Femur (tissue), 1 donor: ENCODE measurements at regions not wholly inside any gene's neighbourhood (a gene's known extent, or its start where the extent isn't known, plus 50 kb on each side); places are given as distances from the start of the nearest gene placed in this dataset.
"Not testable (repeated sequence)": the region's sequence is repeated elsewhere in the genome, so short reads cannot be mapped to it uniquely, and the experiment has no call there.

Source experiments
- DNase-seq: peaks from one replicate; pipeline ENCODE4 v3.0.0-alpha.2; 2017

DNA sequence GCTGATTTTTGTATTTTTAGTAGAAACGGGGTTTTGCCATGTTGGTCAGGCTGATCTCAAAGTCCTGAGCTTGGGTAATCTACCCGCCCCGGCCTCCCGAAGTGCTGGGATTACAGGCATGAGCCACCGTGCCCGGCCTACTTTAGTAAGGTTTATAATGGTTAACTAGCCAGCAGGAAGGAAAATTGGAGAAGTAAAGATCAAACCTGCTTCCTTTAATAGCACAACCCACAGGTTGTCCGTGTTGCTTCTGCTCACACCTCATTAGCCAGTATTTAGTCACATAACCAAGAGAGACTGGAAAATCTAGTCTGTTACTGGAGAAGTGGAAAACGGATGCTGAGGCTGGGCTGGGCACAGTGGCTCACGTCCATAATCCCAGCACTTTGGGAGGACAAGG is 51.9 kb upstream of the TBL1XR1 start:
- no peak for DNase-seq

DNA sequence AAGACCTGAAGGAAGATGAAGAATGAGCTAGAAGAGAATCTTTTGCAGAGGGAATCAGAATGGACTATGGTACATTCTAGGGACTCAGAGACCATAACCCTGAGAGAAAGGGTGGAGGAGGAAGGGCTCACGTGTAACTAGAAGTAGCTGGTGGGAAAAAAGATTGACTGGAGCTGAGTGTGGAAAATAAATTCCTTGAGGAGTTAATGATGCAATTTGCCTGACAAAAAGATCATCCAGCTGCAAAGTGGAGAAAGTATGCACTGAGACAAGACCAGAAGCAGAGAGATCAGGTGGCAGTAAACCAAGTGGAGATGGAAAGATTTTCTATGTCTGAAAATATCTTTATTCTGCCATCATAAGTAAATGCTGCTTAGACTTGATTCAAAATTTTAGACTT is 52.9 kb upstream of the TBL1XR1 start:
- DNase-seq = no peak

DNA sequence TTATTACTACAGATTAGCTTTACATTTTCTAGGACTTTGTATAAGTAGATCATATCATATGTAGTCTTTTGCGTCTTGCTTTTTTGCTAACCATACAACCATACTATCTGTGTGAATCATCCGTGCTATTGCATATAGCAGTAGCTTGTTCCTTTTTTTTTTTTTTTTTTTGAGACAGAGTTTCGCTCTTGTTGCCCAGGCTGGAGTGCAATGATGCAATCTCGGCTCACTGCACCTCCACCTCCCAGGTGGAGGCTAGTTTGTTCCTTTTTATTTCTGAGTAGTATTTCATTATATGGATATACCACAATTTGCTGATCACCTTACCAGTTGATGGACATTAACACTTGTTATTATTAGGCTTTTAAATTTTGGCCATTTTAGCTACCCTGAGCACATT is 54.5 kb upstream of the TBL1XR1 start:
- no peak for DNase-seq

DNA sequence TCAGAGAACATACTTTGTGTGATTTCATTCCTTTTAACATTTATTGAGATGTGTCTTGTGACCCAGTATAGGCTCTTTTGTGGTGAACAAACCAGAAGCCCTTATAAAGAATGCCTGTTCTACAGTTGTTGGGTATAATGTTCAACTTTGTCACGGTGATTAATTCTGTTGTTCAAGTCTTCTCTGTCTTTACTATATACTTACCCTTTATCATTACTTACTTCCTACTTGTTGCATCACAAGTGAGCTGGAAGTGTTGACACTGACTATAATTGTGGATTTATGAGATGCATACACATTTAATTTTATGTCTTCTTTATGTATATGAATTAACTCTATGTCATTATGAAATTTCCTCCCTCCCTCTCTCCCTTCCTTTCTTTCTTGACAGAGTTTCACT is 59.7 kb upstream of the TBL1XR1 start:
- no peak for DNase-seq

DNA sequence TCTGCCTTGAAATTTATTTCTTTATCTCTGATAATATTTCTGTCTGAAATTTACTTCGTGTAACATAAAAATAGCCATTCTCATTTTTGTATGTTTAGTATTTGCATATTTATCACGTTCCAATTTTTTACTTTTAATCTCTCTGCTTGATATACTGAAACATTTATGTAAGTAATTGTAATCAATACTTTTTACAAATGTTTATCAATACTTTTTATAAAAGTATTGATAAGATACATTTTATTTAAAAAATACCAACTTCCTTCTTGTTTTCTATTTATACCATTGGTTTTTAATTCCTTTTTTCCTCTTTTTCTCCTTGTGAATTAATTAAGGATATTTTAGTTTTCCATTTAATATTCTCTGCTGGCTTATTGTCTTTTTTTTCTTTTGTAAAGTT is 60.3 kb upstream of the TBL1XR1 start:
- no peak for DNase-seq

DNA sequence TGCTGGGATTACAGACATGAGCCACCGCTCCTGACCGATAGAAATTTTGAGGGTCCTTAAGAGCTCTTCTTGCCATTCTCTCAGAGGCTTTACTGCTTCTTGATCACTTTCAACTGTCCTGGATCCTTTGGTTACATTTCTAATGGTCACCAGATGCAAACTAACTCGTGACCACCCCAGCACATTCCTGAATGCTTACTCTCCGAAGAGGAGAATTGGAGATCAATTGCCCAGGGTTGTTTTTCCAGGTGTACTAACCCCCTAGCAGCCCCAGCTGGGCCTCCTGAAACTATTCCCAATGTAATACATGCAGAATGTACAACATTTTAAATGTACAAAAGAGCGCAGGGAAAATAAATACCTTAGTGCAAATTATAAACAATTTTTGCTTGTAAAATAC is 65.1 kb upstream of the TBL1XR1 start:
- DNase-seq = no peak

DNA sequence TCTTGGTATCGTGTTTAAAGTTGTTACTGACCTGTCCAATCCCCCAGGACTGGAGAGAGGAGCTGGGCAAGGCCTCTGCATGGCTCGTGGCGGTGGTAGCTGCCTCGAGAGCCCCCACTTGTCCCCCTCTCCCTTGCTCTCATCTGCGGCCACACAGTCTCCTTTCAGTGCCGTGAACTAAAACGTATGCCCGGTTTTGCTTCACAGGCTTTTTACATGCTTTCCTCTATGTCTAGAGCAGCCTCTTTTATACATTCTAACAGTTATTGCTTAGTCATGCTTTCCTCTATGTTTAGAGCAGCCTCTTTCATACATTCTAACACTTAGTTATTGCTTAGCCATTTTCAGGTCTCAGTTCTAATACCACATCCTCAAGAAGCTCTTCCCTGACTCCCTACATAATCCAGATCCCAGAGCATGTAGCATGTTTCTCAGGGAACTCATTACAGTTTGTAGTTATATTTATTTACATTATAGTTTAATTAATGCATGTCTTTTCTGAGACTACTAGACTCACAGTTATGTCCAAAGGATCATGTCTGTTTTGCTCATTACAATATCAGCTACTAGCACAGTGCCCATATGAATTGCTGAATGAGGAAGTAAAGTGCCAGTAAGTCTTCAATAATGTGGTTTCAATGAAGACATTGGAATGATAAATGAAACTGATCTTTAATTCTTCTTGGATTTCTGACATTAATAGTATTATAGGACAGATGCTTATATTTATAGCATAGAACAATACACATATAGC is 66.5 kb upstream of the TBL1XR1 start:
- DNase-seq = peak; percentile 33

DNA sequence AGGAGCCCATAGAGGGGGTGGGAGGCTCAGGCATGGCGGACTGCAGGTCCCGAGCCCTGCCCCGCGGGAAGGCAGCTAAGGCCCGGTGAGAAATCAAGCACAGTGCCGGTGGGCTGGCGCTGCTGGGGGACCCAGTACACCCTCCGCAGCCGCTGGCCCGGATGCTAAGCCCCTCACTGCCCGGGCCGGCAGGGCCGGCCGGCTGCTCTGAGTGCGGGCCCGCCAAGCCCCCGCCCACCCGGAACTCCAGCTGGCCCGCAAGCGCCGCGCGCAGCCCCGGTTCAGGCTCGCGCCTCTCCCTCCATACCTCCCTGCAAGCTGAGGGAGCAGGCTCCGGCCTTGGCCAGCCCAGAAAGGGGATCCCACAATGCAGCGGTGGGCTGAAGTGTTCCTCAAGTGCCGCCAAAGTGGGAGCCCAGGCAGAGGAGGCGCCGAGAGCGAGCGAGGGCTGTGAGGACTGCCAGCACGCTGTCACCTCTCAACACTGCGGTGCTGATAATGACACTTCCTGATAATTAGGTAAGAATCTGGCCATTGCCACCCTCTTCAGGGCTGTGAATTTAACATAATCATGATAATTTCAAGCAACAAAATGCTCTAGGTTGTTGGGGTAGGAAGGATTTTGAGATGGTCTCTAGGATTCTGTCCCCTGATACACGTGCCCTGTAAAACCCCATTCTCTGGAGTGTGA is 74.7 kb upstream of the TBL1XR1 start:
- not testable (repeated sequence) for DNase-seq

DNA sequence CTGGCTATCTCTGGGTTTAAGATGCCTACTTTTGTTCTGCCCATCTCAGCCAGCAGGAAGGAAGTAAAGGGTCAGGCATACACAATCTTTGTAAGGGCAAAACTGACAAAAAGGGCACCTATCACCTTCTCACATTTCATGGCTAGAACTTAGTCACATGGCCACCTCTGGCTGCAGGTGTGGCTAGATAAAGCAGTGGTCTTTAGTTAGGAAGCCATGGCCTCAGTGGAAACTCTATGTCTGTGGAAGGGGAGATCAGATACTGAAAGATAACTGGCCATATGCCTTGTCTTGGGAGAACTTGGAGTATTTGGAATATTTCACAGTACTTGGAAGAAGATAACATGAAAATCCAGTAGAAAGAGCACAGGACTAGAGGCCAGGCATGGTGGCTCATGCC is 80.7 kb upstream of the TBL1XR1 start:
- DNase-seq = no peak

DNA sequence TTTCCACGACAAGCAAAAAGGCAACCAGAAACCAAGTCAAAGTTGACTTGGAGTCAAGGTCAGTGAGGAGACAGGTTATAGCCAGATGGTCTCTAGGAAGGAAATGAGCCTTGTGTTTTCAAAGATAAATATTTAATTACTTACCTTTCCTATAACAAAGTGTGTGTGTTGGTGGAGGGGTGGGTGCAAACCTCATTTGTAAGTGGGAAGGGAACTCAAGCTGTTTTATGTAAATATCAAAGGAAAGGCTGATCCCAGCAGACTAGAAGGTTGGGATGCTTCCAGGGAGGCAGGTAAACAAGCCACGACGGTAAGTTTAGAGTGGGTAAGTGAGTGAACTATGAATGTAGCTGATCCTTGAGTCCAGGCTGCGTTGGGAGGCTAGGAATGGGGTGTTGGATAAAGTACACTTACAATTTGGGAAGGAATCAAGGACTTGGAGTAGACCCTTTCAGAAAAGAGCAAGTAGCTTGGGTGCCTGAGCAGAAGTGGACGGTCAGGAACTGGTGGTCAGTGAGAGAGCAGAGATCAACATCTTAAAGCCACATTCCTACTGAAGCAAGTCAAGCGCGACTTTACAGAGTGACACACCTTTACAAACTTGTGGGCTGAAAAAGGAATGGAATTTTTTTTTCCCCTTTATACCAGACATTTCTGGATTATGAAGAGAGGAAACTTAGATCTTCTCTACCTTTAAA is 82.0 kb upstream of the TBL1XR1 start:
- DNase-seq = no peak

DNA sequence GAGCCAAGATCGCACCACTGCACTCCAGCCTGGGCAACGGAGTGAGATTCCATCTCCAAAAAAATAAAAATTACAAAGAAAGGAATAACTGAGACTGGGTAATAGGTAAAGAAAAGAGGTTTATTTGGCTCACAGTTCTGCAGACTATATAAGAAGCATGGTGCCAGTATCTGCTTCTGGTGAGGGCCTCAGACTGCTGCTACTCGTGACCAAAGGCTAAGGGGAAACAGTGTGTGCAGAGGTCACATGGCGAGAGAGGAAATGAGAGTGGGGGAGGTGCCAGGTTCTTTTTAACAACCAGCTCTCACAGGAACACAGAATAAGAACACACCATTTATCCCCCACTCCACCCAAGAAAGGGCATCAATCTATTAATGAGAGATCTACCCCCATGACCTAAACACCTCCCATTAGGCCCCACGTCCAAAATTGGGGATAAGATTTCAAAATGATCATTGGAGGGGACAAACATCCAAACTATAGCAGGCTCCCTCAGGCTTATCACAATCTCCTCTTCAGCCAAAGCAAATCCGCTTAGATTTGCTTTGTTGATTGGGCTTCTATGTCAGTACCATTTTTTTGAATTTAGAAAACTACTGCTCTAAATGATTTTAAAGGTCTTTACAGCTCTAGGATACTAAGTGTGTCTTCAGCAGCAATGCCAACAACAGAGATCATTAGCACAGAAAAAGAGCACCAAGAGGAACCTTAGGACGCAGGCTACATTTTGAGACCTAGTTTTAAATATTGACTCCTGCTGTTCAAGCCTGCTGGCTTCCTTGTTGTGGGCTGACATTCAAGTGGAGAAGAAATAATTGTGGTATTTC is 84.2 kb upstream of the TBL1XR1 start:
- no peak for DNase-seq

DNA sequence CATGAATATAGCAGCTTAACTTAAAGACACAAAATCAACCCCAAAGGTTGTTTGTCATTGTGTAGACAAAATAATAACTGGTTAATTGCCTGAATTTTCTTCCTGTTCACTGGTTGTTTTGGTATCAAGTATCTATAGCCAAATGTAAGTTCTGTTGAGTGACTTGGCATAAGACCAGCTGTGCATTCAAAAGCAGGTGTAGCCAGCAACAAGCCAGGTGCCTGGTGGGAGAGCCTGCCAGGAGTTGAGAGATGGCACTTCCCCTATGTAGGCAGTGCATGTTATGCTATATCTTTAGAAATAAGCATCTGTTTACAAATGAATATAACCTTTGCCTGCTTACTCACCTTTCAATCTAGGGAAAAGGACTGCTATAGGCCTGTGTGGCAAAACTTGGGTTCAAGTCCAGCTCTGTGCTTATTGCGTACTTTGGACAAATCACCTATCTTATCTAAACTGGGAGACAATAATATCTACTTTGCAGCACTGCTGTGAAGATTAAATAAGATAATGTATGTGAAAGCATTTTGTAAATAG is 84.9 kb upstream of the TBL1XR1 start:
- no peak for DNase-seq

DNA sequence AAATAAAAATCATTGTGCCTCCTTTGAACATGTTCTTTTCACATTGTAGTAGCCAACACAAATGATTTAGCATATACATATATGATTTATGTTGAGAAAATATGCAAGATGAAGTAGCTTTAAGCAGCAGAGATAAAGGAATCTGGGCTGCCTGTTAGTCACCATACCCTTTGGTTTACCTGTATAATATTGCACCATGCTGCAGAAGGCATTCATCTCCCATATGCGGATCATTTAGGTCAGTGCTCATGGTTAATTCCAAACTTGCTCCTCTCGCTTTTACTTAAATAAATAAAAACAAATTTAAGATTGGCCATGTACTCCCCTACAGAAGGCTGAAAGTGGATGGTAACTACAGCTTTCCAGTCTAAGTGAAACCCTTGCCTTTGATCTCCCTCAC is 86.7 kb upstream of the TBL1XR1 start:
- DNase-seq = no peak

DNA sequence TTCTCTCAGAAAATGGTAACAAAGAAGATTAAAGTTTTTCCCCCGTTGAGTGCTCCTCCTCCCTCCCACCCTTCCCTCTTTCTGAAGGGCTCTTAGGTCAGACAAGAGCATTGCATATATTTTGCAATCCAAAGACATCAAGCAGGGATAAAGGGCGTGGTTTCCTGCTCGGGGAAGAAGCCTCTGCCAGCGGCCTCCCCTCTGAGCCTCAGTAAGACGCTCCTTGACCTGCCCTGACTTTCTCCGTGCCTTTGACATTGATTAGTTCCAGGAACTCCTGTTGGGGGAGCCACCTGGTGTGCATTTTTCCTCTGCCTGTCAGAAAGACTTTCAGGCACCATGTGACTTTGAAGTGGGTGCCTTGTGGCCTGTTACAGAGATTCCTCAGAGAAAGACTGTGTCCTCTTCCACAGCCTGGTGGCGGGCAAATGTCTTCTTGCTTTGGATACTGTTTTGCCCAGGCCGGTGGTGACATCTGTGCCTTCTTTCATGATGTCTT is 87.2 kb upstream of the TBL1XR1 start:
- DNase-seq = peak; percentile 45

DNA sequence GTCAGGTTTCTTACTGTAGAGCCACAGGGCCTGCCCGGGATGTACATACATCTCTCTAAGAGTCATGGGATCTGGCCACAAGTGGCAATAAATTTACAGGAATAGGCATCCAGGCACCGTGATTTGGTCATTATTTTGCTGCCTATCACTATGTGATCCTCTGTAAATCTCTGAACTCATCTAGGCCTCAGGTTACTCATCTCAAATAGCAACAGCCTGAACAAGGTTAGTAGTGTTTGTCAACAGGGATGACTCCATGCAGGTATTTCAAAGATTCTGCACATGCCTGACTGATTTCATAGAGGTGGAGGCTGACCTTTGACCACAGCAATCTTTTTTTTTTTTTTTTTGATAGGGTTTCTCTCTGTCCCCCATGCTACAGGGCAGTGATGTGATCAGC is 88.8 kb upstream of the TBL1XR1 start:
- DNase-seq = no peak

DNA sequence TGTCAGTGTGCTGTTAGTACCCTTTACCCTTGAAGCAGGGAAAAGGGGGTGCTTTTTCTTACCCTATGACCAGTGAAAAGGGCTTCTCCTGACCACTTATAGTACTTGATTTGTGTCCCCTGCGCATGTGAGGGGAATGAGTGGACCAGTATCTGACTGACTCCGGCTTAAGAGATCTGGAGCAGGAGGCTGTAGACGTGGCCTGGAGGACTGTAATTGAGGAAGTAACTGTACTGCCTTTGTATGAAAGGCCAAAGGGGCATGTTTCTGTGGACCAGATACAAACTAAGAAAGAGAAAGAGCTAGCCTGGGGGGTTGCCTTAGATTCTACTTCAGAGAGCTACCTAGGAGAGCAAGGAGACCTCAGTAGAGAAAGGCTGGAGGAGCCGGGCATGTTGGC is 89.9 kb upstream of the TBL1XR1 start:
- DNase-seq = no peak

DNA sequence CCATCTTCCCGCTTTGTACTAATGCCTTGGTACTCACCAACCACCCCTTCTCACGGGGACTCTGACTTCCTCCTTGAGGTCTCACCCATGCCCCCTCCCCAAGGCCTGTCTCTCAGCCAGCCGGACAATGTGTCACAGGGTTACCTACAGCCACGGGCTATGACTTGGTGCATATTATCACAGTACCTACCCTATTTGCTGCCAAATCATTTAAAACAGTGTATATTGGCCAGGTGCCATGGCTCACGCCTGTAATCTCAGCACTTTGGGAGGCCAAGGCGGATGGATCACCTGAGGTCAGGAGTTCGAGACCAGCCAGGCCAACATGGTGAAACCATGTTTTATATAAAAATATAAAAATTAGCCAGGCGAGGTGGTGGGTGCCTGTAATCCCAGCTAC is 93.4 kb upstream of the TBL1XR1 start:
- no peak for DNase-seq

DNA sequence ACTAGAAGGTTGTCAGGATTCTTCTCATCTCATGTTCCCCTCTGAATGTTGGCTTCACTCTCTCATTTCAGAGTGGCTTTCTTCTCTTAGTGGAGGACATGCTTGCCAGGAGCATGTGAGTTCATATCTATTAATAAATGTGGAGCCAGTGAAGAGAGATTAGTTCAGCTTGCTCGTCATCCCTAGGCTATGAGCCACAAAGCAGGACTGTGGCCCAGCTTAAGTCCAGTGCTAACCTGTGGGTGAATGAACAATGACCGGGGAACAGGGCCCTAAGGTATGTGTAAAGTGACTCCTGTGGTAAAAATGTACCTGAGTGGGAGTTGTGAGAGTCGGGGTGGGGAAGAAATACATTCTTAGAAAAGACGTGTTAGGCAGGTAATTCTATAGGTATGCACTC is 96.9 kb upstream of the TBL1XR1 start:
- DNase-seq = peak; percentile 65

DNA sequence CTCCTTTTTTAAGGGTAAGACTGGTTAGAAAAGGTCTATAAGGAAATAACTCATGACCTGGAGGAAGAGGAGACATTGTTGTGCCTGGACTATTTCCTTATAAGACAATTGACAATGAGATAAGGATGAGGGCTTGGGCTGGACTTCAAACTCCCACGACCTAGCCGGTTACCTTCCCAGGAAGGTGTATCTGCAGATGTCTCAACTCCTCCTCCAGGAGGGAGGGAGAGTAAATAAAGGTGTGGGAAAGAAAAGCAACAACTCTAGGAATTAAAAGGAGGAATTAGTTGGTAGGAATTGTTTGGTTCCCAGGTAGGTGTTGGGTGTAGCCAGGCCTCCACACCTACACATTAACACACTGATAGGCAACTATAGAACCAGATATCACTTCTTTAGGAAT is 97.8 kb upstream of the TBL1XR1 start:
- no peak for DNase-seq

DNA sequence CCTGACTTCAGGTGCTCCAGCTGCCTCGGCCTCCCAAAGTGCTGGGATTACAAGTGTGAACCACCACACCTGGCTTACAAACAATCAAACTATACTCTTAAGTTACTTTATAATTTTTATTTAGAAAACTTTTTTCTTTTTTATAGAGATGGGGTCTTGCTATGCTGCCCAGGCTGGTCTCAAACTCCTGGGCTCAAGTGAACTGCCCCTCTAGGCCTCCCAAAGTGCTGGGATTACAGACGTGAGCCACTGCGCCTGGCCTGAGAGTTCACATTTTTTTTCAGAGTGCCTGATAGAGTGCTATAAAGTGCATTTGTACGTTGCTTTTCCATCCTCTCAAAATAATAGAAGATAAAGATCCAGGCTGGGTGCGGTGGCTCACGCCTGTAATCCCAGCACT is 102.0 kb upstream of the TBL1XR1 start:
- no peak for DNase-seq

DNA sequence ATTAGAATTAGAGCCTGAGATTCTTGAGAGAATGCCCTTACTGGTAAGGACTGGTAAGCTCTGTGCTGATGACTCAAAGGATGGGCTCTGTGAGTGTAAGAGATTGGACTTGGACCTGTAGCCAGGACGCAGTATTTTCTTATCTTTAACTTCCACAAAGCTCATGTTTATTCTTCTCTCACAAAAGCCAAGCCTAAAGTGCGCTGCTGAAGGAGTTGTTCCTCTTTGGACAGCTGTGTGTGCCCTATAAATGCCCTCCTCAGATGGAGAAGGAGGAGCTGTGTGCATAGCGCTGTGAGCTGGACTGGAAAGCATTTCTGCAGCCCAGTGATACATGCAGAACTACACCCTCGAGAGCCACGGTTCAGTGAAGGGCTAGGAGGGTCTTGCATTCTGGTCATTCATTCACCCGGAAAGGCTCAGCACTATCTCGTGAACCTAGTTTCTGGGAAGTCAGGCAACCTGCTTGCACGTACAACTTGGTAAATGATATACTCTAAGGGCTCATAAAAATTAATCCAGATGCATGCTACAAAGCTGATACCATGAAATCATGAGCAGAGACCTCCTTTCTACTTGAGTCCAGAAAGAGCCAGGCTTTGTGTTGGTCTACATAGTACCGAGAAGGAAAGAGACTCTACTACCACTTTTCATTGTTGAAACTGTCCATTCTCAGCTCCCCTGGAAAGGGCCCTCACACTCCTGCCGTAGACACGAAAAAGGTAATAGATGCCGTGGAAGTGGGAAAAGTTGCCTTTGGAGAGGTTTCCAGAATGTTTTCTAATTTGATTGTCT is 103.0 kb upstream of the TBL1XR1 start:
- DNase-seq = peak; percentile 49

DNA sequence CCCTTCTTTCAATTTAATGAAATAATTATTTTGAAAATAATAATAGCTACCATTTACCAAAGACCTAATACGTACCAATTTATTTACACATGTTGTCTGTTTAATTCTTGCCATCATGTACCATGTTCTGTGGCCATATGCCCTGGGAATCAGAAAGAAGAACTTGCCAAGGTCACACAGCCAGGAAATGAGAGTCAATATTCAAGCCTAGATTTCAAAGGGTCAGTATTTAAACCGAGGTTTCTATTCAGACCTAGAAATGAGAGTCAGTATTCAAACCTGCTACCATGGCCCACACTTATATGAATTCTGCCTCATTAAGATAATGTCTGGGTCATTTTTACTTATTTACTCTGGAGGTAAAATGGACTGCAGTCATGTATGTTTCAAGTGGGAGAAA is 103.6 kb upstream of the TBL1XR1 start:
- DNase-seq = no peak
